ENCODE measurements at regions not wholly inside any gene's neighbourhood (a gene's known extent, or its start where the extent isn't known, plus 50 kb on each side); places are given as distances from the start of the nearest gene placed in this dataset.
"Not testable (repeated sequence)": the region's sequence is repeated elsewhere in the genome, so short reads cannot be mapped to it uniquely, and the experiment has no call there.

DNA sequence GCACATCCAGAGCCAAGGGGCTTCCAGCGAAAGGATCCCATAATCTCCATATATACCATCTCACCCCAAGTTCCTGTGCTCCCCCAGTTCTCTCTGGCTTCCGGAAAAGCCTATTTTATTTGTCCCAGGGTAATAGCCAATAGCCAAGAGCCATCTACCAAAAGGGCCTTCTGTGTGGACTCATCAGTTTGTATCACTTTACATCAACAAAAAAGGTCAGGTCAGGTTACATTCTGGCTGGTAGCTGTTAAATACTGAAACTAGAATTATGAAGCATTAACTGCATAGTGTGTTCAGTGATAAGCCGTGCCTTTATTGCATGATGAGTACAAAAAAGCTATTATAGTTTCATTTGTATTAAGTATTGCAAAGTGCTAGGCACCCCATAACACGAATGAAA is 223.7 kb downstream of the IRS1 start:
- DNase-seq = no peak

DNA sequence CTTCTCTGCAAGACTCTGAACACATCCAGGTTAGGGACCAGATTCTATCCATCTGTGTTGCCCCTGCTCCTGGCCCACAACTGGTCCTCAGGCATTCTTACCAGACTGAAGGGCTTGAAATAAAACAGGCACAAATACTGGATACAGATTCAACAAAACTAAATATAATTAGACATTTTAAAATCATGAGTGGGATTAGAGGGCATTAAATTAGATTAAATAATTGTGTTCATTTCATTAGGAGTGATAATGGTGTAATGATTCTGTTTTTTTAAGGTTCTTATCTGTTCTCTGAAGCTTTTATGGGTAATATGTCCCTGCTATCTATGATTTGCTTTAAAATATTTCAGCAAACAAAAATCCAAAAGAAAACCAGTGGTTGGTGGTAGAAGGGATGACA is 226.5 kb downstream of the IRS1 start:
- no peak for DNase-seq

DNA sequence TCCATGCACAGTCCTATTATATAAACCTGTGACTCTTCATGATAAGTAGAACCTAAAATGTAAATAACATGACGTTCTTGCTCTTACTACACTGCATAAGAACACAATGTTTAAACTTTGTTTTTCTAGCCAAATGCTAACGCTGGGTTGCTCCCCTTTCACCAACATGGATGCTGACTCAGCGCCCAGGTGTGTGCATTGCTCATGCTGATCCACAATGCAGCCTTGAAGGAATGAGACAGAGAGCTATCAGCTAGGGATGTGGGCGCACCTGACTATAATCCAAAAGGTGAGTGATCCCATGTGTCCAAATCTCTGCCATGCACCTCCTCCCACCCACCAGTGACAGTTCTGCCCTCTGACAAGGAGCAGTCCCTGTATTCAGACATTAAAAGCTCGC is 235.0 kb downstream of the IRS1 start:
- DNase-seq = no peak

DNA sequence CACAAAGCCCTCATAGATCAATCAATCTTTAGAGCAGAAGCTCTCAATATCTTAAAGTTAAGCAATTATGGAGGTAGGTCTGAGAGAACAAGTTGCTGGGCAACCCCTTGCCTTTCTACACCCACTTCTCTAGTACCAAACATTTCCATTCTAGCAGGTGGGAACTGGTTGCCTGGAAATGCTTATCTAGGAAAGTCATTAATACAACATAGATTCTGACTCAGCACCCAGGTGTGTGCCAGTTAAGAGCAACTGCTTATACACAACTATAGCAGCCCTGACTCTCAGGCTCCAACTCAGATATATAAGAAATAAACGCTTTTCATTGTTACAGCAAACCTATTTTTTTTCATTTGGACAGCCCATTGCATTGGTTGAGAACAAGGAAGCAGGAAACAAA is 237.7 kb downstream of the IRS1 start:
- no peak for DNase-seq

DNA sequence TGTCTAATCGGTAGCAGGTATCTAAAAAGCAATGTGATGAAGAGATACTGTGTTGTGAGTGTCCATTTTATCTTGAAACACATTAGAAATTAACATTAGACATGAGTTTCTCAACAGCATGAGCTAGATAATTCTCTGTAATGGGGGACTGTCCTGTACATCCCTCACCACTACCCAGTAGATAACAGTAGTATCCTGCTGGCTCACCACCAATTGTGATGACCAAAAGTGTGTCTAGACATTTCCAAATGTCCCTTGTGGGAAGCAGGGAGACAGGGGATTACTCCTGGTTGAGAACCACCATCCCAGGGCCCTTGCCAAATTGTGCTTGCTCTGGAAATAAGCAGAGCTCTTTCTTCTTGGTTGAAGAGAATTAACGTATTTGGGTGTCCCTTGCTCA is 239.3 kb downstream of the IRS1 start:
- DNase-seq = no peak

DNA sequence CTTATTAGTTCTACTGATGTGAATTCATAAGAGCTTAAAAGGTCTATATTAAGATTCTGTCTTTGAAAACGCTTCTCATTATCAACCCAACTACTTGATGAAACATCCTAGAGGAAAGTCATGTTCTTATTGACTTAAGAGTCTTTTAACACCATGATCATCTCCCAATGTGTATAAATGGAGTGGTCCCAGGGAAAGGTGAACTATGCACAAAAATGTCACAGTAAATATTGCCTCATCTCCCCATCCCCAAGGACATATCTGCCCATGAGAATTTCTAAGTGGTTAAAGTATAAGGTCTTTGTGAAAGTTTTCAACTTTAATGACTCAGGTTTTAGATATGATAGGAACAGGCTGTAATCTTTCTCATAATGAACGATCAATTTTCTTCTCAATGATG is 240.1 kb downstream of the IRS1 start:
- no peak for DNase-seq

DNA sequence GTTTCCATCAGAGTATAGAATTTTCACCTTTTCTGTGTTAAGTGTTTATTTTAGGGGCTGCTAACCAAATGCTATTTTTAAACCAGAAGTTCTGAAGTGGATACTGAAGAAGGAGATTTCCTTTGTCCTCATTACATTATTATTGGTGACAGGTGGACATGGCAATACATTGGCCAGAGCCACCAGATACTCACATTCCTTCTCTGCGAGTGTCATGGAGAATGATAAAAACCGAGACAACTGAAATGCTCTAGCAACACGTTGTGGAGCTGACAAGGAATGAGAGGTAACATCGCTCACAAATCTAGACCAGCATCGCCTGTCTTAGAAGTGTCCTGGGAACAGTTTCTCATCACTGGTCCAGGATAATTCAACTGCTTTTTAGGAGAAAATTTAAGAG is 241.2 kb downstream of the IRS1 start:
- no peak for DNase-seq

DNA sequence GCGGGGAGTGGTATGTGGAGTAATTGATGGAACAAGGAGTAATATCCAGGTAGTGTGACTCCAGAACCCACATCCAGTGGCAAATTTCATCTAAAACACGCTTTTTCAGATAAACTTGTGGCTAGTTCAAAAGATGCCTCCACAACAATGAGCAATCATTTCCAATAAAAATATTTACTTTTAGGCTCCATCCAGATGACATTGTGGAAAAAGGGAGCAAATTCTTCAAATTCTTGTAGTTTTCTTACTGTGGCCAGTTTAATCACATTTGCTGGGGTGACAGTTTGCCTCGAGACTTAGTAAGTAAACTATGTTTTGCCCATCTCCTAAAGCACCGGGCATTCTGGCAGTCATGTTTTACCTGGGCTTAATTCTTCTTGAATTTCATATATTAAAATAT is 243.6 kb downstream of the IRS1 start:
- no peak for DNase-seq

DNA sequence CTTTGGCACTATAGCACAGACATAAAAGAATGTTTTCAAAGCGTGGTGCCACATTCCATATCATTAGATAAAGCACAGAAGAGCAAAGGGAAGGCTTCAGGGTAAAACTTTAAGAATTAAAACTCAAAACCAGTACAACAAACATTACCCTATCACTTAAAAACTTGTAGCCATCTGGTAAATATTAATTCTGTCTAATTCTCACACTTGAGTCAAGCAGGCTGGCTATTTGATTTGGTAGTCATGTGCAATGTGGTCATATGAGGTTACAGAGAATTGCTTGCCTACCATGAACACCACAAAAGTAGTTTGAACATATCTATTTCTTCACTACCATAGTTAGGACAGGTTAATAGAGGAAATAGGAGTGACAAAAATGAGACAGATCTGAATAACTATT is 244.9 kb downstream of the IRS1 start:
- no peak for DNase-seq

DNA sequence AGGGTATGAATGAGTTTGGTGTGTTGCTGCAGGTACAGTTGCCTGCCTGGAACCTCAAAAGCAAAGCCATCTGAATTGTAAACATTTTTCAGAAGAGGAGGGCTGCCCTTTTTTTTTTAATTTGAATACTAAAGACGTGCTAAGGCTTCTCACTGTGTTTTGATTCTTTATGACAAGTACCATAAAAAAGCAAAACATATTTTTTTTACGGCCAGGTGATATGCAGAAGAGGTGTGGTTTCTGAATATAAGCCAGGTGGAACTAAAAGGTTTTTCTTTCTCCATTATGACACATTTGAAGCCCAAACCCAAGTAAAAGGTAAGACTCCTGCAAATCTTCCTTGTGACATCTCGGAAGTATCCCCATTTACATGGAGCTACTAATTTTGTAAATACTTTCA is 246.3 kb downstream of the IRS1 start:
- DNase-seq = no peak

DNA sequence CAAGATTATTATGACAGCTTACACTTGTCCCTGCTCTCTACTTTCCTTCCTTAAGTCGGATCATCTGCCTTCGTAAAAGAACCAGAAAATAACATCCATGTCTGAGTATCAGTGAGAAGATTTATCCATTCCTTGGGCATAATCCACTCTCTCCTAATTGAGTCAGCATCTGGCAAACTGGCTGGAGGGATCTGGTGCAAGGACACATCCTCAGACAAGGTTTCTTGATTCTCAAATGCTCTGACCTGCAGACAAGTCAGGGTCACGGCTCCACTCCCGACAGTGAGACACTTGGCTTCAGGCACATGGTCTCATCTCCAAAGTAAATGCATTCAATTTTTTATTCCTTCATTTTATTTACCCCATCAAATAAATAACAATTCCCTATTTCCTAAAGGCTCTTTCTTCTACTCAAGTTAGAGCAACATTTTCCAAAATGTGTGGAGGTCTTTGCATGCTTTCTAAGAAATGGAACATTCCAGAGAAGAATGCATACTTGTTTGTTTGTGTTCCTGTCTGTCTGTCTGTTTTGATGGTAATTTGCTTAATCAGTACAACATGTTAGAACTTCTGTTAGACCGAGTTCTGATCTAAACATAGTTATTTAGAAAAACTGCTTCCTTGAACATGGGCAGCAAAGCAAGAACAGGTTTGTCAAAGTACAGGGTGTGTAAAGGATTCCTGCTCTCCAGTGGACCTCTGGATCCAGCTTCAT is 246.9 kb downstream of the IRS1 start:
- no peak for DNase-seq

DNA sequence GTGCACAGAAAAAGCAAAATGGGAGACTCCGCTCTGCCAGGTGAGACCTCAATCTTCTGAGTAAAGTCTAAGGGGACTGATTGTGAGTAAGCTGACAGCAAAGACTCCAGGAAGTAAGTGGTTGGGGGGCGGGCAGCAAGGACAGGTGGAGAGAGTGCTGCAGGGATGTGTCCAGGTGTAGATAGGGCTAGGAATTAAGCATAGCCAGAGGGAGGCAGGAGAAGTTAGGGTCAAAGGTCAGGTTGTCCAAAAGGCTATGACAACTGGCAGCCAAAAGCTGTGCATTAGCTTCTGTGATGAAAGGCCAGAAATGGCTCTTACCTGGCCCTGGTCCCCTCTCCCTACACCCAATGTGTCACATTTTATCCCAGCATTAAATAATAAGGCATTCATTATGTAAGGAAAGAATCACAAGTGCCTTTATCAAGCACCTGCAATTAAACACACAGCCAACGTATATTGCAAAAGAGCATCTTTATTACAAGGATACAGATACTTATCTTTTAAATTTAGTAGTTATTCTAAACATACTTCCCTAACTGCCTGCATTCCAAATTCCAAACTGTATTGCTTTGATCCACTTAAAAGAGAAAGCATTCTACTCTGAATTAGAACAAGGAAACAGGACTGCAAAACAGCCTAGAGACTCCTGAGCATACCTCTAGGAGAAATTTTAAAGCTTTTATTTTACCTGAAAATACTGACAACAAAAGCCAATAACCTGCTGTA is 247.9 kb downstream of the IRS1 start:
- DNase-seq = no peak

DNA sequence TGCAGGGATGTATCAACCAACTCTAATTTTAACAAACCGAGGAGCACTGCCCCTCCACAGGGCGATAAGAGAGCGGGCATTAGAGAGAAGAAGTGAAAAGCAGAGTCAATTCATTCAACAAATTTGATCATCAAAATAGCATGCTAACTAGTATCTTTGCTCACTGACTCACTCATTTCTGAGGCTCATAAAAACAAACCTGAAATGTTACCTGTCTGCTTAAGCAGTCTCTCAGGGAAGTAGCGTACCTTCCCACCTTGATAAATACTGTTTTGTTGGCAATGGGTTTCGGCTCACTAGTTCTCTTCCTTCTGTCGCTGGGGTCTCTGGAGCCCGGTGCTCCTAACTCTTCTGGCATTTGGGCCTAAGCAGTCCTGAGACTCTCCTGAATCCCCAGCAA is 248.8 kb downstream of the IRS1 start:
- DNase-seq = no peak

DNA sequence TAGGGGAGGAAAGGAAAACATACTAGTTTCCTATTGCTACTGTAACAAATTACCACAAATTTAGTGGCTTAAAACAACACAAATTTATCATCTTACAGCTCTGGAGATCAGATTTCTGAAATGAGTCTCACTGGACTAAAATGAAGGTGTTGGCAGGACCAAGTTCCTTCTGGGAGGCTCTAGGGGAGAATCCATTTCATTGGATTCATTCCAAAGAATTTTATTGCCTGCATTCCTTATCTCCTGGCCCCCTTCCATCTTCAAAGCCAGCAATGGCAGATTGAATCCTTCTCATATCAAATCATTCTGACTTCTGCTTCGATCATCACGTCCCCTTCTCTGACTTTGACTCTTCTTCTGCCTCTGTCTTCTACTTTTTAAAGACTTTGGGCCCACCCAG is 250.9 kb downstream of the IRS1 start:
- no peak for DNase-seq

DNA sequence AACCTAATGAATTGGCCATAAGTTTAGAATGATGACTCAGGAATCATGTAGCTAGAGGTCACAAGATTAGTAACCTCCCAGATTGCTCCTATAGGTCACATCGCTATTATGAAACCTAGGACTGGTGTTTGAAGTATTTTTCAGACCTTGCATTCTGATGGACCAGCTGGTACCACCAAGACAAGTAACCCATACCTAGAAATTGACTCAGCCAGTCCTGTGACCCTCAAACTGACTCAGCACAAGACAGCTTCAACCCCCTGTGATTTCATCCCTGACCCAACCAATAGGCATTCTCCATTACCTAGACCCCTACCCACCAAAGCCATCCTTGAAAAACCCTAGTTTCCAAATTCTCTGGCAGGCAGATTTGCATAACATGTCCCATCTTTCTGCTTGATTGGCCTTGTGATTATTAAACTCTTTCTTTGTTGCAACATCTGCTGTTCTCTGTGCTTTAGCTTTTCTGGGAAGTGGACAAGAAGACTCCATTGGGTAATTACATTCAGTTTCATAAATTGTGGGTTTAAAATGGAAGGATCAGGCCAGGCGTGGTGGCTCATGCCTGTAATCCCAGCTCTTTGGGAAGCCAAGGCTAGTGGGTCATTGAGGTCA is 254.9 kb downstream of the IRS1 start:
- no peak for DNase-seq

DNA sequence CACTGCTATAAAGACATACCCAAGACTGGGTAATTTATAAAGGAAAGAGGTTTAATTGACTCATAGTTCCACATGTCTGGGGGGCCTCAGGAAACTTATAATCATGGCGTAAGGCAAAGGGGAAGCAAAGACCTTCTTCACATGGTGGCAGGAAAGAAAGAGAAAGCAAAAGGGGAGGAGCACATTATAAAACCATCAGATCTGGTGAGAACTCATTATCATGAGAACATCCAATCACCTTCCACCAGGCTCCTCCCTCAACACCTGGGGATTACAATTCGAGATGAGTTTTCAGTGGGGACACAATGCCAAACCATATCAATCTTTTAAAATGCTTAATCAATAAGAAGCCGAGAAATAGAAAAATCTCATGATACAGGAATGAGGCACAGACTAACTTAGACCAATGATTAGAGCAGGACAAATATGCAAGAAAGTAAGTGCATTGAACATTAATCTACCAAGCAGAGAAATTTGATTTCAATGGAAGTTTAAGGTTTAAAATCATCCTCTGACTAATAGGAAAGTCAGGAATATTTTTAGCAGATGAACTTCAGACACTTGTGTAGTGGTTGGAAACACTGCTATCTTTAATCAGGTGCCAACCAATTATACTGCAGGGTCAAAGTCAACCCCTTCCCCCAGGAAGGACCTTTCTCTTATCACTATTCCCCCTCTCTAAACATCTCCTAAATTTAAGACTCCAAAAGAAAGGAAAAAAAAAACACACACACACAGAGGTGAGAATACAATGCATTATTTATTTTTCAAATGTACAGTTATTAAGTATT is 259.2 kb downstream of the IRS1 start:
- no peak for DNase-seq

DNA sequence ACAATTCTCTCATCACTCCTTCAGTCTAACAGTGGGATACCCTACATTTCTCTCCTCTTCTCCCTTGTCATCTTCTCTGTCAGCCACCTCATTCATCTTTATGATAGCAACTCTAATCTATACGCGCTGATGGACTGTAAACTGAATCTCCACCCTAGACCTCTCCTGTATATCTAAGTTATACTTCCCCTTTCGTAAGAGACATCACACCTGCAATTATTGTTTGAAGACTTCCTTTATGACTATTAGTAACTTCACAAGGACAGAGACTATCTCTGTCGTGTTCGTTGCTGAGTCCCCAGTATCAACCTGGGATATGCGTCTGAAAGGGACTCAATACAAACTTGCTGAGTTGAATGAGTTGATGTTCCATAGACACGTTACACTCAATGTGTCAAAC is 263.2 kb downstream of the IRS1 start:
- DNase-seq = no peak

DNA sequence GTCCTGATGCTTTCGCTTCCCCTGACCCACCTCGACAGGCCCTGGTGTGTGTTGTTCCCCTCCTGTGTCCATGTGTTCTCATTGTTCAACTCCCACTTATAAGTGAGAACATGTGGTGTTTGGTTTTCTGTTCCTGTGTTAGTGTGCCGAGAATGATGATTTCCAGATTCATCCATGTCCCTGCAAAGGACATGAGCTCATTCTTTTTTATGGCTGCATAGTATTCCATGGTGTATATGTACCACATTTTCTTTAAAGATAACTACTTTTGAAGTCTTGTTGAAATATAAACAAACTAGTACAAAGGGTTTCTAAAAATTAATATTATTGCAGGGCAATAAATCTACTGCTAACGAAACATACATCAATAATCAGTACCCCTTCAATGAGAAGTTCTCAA is 266.6 kb downstream of the IRS1 start:
- not testable (repeated sequence) for DNase-seq

DNA sequence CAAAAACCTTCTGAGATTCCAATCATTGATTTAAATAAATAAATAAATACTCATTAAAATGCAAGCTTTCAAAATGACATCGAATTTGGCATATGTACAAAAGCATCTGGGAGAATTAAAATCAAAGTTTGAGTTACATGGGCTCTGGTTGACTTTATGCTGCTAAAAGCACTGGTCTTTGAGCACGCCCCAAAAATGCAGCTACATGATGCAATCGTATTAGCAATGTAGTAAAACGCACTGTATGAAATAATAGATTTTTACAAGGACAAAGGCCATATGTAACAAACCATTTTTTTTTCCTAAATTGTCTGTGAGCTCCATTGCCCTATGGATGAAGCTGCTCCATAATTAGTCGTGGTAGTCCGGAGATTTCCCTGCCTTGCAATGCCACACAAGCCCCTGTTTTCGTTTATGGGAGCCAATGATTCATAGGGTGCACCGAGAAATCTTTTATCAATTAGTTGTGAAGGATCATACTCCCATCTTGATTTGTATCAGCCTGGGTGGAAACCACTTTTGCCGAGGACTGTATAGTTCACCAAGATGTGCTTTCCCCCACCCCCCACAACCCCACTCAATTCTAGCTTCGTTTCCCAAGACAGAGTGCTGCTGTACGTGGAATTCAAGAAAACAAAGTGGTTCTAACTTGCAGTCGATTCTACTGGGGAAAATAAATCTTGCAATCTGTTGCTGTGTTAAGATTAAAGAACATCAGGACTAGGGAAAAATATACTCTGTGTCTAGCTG is 268.4 kb downstream of the IRS1 start:
- DNase-seq = no peak

DNA sequence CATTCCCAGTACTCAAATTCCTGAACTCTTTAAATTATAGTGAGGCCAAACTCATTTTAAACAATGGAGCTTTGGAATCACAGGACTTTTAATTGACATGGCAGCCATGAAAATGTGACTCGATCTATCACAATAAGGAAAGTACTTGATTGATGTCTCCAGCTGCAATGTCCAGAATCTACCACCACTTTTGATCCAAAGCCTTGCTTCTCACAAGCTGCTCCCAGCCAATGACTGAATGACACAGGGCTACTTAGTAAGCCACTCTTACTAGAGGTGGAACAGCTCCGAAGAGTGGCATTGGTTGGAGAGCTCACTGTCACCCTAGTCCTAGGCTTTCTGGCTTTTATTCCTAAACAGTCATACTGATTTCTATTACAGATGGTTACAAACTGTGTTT is 270.1 kb downstream of the IRS1 start:
- no peak for DNase-seq

DNA sequence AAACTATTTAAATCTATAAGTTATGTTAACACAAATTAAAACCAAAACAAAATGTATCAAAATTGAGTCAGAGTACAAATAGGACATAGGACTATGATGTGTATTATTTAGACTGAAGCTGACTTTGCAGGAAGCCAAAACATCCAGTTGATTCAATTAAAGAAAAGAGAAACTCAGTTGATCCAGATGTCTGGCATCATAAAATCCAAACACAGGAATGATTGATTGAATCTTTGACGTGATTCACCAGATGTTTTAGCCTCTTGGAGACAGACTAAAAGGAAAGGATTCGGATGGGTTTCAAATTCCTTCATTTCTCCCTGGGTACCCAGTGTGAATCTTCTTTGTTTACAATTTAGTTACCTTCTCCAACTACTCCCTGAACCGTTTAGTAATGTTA is 272.9 kb downstream of the IRS1 start:
- DNase-seq = no peak

DNA sequence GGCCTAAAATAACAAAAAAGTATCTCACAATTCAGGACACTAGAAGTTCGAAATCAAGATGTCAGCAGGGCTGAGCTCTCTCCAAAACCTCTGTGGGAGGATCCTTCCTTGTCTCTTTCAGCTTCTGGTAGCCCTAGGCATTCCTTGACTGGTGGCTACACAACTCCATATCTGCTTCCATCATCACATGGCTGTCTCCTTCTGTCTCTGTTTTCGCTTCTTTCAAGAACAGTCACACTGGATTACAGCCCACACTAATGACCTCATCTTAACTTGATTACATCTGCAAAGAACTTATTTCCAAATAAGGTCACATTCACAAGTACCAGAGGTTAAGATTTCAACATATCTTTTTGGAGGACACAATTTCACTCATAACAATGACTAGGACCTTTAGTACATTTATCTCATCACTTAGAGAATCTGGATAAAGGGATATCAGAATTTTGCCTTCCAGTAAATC is 275.2 kb downstream of the IRS1 start:
- no peak for DNase-seq

DNA sequence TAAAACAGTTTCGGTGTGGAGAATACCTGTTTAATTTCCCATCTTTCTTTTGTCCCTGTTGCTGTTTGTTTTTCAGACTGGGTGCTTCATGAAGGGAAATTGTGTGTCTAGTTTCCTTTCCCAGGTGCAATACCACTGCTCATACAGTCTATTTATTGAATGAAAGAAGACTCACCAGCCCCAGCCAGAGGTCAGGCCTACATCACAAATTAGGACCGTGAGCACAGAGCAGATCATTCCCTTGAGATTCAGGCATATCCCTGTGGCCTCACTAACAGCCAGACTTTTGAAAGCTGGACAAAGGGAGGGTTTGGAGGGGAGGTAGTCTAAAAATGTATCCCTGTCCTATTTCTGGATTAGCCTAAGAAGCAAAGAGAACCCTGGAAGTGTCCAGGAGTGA is 278.9 kb downstream of the IRS1 start:
- DNase-seq = no peak

All from right hindlimb (tissue), 1 donor.